ENCODE measurements at regions not wholly inside any gene's neighbourhood (a gene's known extent, or its start where the extent isn't known, plus 50 kb on each side); places are given as distances from the start of the nearest gene placed in this dataset.

GRCh38 chr19:28303502-28303901 is 909.4 kb downstream of the UQCRFS1 start:
- POLR2A ChIA-PET = no interaction called here
- Histone ChIP-seq H3K27ac (ENCODE audit: insufficient read depth, low read depth, low read length) (no peak overlapping the region), H3K9me3 (replicated peaks; ENCODE audit: control insufficient read depth, insufficient read depth, low read length) (no peaks in the 10 kb centered on the region), H2AFZ (ENCODE audit: low read depth, low read length) (no peak overlapping the region), H3K36me3 (ENCODE audit: control insufficient read depth in 2 of 2, extremely low read depth in 1 of 2, insufficient read depth in 2 of 2, low read length in 2 of 2) (no peaks in the 10 kb centered on the region), H3K4me2 (ENCODE audit: insufficient read depth, low read length) (no peak overlapping the region), H3K9me1 (replicated peaks; ENCODE audit: control insufficient read depth, extremely low read depth, insufficient read depth, low read length) (no peaks in the 10 kb centered on the region), H4K20me1 (replicated peaks; ENCODE audit: control insufficient read depth, extremely low read depth, insufficient read depth, low read length) (no peaks in the 10 kb centered on the region), H3K79me2 (ENCODE audit: control insufficient read depth, insufficient read depth, low read length) (no peaks in the 10 kb centered on the region), H3K4me1 (ENCODE audit: control insufficient read depth, extremely low read depth, insufficient read depth, low read length) (no peaks in the 10 kb centered on the region), H3K9ac (replicated peaks; ENCODE audit: extremely low read depth, insufficient read depth, low read length) (no peak overlapping the region), H3K27me3 (ENCODE audit: control insufficient read depth in 2 of 2, insufficient read depth in 2 of 2, low read length in 2 of 2) (no peaks in the 10 kb centered on the region), H3K4me3 (replicated peaks in 1 of 3; ENCODE audit: insufficient read depth in 1 of 3, low read depth in 1 of 3, low read length in 3 of 3) (no peak overlapping the region)
- intact Hi-C loops (cut with micrococcal nuclease) (no loop called here), dilution Hi-C loops (cut with MboI; ENCODE audit: extremely low pct_ligation_motif_present, low sequenced_read_pairs) (no loop called here)
- BruUV-seq (replicated peaks) = no TSS peak
- DNase-seq (ENCODE audit: low read depth, low spot score) = no peak
- no peak for FAIRE-seq
- CTCF ChIA-PET = interaction anchor here (1.2 kb wide), 1 partner anchor 9 kb away, joined by 3 read pairs; no protein-coding TSS in a partner anchor
- no peak for TF ChIP-seq EZH2 (IDR thresholded peaks at IDR 0.05; ENCODE audit: borderline replicate concordance, low read depth, low read length, severe bottlenecking)
- TF ChIP-seq JUN (IDR thresholded peaks at IDR 0.05; ENCODE audit: borderline replicate concordance, insufficient read depth, insufficient read length, low read depth) = no peak
- no peak for TF ChIP-seq POLR2A (IDR thresholded peaks at IDR 0.05; ENCODE audit: low read depth, low read length)
- TF ChIP-seq FOS (IDR thresholded peaks at IDR 0.05; ENCODE audit: borderline replicate concordance, insufficient read depth, low read length) = no peak
- TF ChIP-seq CTCF (IDR thresholded peaks at IDR 0.05; ENCODE audit: extremely low read depth in 1 of 2, insufficient read depth in 1 of 2, low read depth in 1 of 2, low read length in 2 of 2) = no peak
- no peak for TF ChIP-seq MYC (IDR thresholded peaks at IDR 0.05; ENCODE audit: low read depth, low read length)
- TF ChIP-seq MAX (IDR thresholded peaks at IDR 0.05; ENCODE audit: insufficient read depth, insufficient read length) = no peak
- TF ChIP-seq GATA2 (IDR thresholded peaks at IDR 0.05; ENCODE audit: insufficient read depth, insufficient read length, low read depth, low read length) = no peak
- no peak for TF ChIP-seq POLR2AphosphoS5 (IDR thresholded peaks at IDR 0.05; ENCODE audit: insufficient read depth, low read depth, low read length)

Measured in endothelial cell of umbilical vein (primary cell).